SK-N-SH (cell line): ENCODE measurements at regions not wholly inside any gene's neighbourhood (a gene's known extent, or its start where the extent isn't known, plus 50 kb on each side); places are given as distances from the start of the nearest gene placed in this dataset.

ENCODE experiments used
- CTCF ChIA-PET: fragments of 300-600, 350-600 bp; formaldehyde crosslinking; extraction: SDS; loops from one replicate; lab custom pipeline; 2021; lab: Yijun Ruan, JAX
- POLR2A ChIA-PET: fragments of 350-600 bp; sonication (Branson Sonifier 250); formaldehyde crosslinking; extraction: SDS; loops from one replicate; lab custom pipeline; 2020; ENCODE audit warnings: antibody characterized with exemption, inconsistent platforms; lab: Yijun Ruan, JAX
- DNase-seq: peaks from one replicate; pipeline ENCODE4 v3.0.0; 2012
- H2AFZ ChIP-seq: fragments of 200-600 bp; sonication (generic); 2 replicates; pipeline ENCODE4 v1.8.1; 2016; ENCODE audit warnings: antibody characterized with exemption, mild to moderate bottlenecking, low read depth
- H3F3A ChIP-seq: fragments of 200-600 bp; sonication (generic); replicated peaks from 2 replicates; pipeline ENCODE3; 2016; ENCODE audit warnings: antibody characterized with exemption, mild to moderate bottlenecking; ENCODE audit not compliant: insufficient read depth
- H3K27ac ChIP-seq, 2 experiments: fragments of 200-500 bp in 1 of 2; fragments of 200-600 bp in 1 of 2; sonication (Bioruptor generic) in 1 of 2; sonication (generic), shearing (Covaris generic) in 1 of 2; 2 replicates each; pipeline versions ENCODE4 v1.5.1 to v1.6.1; 2014 to 2016; ENCODE audit warnings: low read depth in 2 of 2, inconsistent platforms in 1 of 2, low read length in 1 of 2, mild to moderate bottlenecking in 1 of 2, mixed read lengths in 1 of 2
- H3K27me3 ChIP-seq: fragments of 200-600 bp; sonication (generic), shearing (Covaris generic); 2 replicates; pipeline ENCODE4 v1.6.1; 2016; ENCODE audit warnings: mixed run types; ENCODE audit not compliant: insufficient read depth
- H3K36me3 ChIP-seq, 2 experiments: fragments of 200-500 bp in 1 of 2; fragments of 200-600 bp in 1 of 2; sonication (Bioruptor generic) in 1 of 2; sonication (generic) in 1 of 2; replicated peaks in 1 of 2; 2 replicates each; pipeline versions ENCODE3 to v1.5.1; 2014 to 2016; ENCODE audit warnings: low read length in 1 of 2, mild to moderate bottlenecking in 1 of 2; ENCODE audit not compliant: insufficient read depth in 2 of 2, control insufficient read depth in 1 of 2
- H3K4me1 ChIP-seq, 2 experiments: fragments of 200-500 bp in 1 of 2; fragments of 200-600 bp in 1 of 2; sonication (Bioruptor generic) in 1 of 2; sonication (generic), shearing (Covaris generic) in 1 of 2; 2 replicates each; pipeline versions ENCODE4 v1.5.1 to v1.6.1; 2014 to 2016; ENCODE audit warnings: low read depth in 1 of 2, low read length in 1 of 2, mixed run types in 1 of 2; ENCODE audit not compliant: insufficient read depth in 2 of 2, control insufficient read depth in 1 of 2
- H3K4me2 ChIP-seq: fragments of 200-600 bp; sonication (generic), shearing (Covaris generic); 2 replicates; pipeline ENCODE4 v1.6.1; 2017; ENCODE audit warnings: mixed run types
- H3K4me3 ChIP-seq, 2 experiments: fragments of 200-500 bp in 1 of 2; fragments of 200-600 bp in 1 of 2; sonication (Bioruptor generic) in 1 of 2; sonication (generic), shearing (Covaris generic) in 1 of 2; 2 replicates each; pipeline versions ENCODE4 v1.5.1 to v1.8.1; 2014 to 2016; ENCODE audit warnings: low read depth in 2 of 2, inconsistent platforms in 1 of 2, low read length in 1 of 2, mild to moderate bottlenecking in 1 of 2, mixed read lengths in 1 of 2, moderate library complexity in 1 of 2
- H3K79me2 ChIP-seq: fragments of 200-600 bp; sonication (generic); 2 replicates; pipeline ENCODE4 v1.8.1; 2017; ENCODE audit warnings: mild to moderate bottlenecking; ENCODE audit not compliant: insufficient read depth
- H3K9ac ChIP-seq: fragments of 200-600 bp; sonication (generic); 2 replicates; pipeline ENCODE4 v1.6.1; 2017; ENCODE audit warnings: mixed run types
- H3K9me2 ChIP-seq: fragments of 200-600 bp; sonication (generic); 2 replicates; pipeline ENCODE4 v1.6.1; 2017; ENCODE audit warnings: mixed run types
- H3K9me3 ChIP-seq: fragments of 200-600 bp; sonication (generic); 2 replicates; pipeline ENCODE4 v1.6.1; 2017; ENCODE audit warnings: mixed run types, mild to moderate bottlenecking, moderate library complexity
- H4K20me1 ChIP-seq: fragments of 200-600 bp; sonication (generic); 2 replicates; pipeline ENCODE4 v1.6.1; 2017; ENCODE audit warnings: mild to moderate bottlenecking, mixed run types; ENCODE audit not compliant: insufficient read depth
- EP300 ChIP-seq, 2 experiments: IDR thresholded peaks; 2 replicates each; pipeline versions ENCODE4 v1.4.0 to v1.6.1; 2012; ENCODE audit warnings: borderline replicate concordance in 1 of 2, low read depth in 1 of 2, low read length in 1 of 2
- EZH2phosphoT487 ChIP-seq: fragments of 200-600 bp; sonication (generic); IDR thresholded peaks from 2 replicates; pipeline ENCODE4 v1.6.1; 2017; ENCODE audit warnings: low read depth, mixed run types, mild to moderate bottlenecking, antibody characterized with exemption, moderate library complexity, borderline replicate concordance
- FOSL2 ChIP-seq: IDR thresholded peaks from 2 replicates; pipeline ENCODE4 v1.4.0; 2012; ENCODE audit warnings: low read depth, mild to moderate bottlenecking, moderate library complexity, borderline replicate concordance
- FOXM1 ChIP-seq: IDR thresholded peaks from 2 replicates; pipeline ENCODE4 v1.4.0; 2012; ENCODE audit warnings: low read depth, mild to moderate bottlenecking
- GATA2 ChIP-seq: sonication (generic); formaldehyde crosslinking; IDR thresholded peaks from 2 replicates; pipeline ENCODE4 v1.5.0; 2020; ENCODE audit warnings: mild to moderate bottlenecking, missing genetic modification reagents
- NFIC ChIP-seq: IDR thresholded peaks from 2 replicates; pipeline ENCODE4 v1.4.0; 2012; ENCODE audit warnings: borderline replicate concordance
- RAD21 ChIP-seq: IDR thresholded peaks from 2 replicates; pipeline ENCODE4 v1.6.1; 2012; ENCODE audit warnings: mild to moderate bottlenecking, low read length
- RCOR1 ChIP-seq: fragments of 150-350 bp; IDR thresholded peaks from 2 replicates; pipeline ENCODE4 v1.6.1; 2017; ENCODE audit warnings: antibody characterized with exemption, low read length
- RXRA ChIP-seq: IDR thresholded peaks from 2 replicates; pipeline ENCODE4 v1.4.0; 2012; ENCODE audit warnings: low read depth, mild to moderate bottlenecking, borderline replicate concordance
- SIN3A ChIP-seq: IDR thresholded peaks from 2 replicates; pipeline ENCODE4 v1.6.1; 2012; ENCODE audit warnings: low read depth, mild to moderate bottlenecking, low read length, moderate library complexity, borderline replicate concordance
- TEAD4 ChIP-seq: IDR thresholded peaks from 2 replicates; pipeline ENCODE4 v1.4.0; 2012; ENCODE audit warnings: mild to moderate bottlenecking, borderline replicate concordance; ENCODE audit not compliant: insufficient read depth
- YY1 ChIP-seq: IDR thresholded peaks from 2 replicates; pipeline ENCODE4 v1.4.0; 2012; ENCODE audit warnings: low read depth, mild to moderate bottlenecking
- WGBS: methylation state at CpG from one replicate; pipeline ENCODE4 v1.1.6; 2017; ENCODE audit warnings: low lambda C conversion rate; 5-methylcytosine and 5-hydroxymethylcytosine counted together
- TF ChIP-seq, protein P1 (sequence below): fragments of 200-600 bp; sonication (generic); IDR thresholded peaks from 2 replicates; pipeline ENCODE4 v1.6.1; 2017; ENCODE audit warnings: antibody characterized with exemption, mild to moderate bottlenecking, moderate library complexity
- TF ChIP-seq, protein P2 (sequence below): IDR thresholded peaks from 2 replicates; pipeline ENCODE4 v1.6.1; 2012; ENCODE audit warnings: mild to moderate bottlenecking, low read depth, low read length, moderate library complexity
- TF ChIP-seq, protein P3 (sequence below): IDR thresholded peaks from 2 replicates; pipeline ENCODE4 v1.4.0; 2012; ENCODE audit warnings: low read depth, borderline replicate concordance
- TF ChIP-seq, protein P4 (sequence below): fragments of 150-350 bp; IDR thresholded peaks from 2 replicates; pipeline ENCODE4 v1.6.1; 2017; ENCODE audit warnings: antibody characterized with exemption, low read length, low read depth, borderline replicate concordance

DNA sequence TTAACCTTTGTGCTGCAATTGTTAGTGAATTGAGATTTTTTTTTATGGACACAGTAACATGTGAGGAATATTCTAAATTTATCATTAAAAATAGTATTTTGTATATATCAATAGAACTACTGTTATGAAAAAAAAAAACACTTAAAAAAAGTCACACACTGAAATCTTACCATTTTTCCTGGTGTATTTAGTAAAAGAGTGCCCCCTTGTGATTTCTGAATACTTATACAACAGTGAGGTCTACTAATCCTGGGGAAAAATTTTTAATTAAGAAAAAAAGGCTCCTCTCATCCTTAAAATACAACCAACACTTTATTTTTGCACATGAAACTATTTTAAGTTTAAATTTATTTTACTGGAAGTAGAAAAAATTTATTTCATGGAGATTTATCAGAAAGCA lies 56.4 kb upstream of the SPOCK3 start:
- ChIA-PET POLR2A (no interaction called here), CTCF (interaction anchor here (1.5 kb wide), 1 partner anchor 270 kb away, joined by 5 read pairs; no protein-coding TSS in a partner anchor)
- Histone ChIP-seq H3K27me3 (no peaks in the 10 kb centered on the region), H3K4me1 (no peaks in the 10 kb centered on the region), H3K4me3 (no peak overlapping the region), H3K4me2 (no peak overlapping the region), H2AFZ (no peak overlapping the region), H4K20me1 (no peaks in the 10 kb centered on the region), H3K27ac (no peak overlapping the region), H3K9me2 (no peaks in the 10 kb centered on the region), H3K36me3 (no peaks in the 10 kb centered on the region), H3F3A (no peaks in the 10 kb centered on the region), H3K9ac (no peak overlapping the region), H3K79me2 (no peaks in the 10 kb centered on the region), H3K9me3 (no peaks in the 10 kb centered on the region; the same call in 1 of the 2 replicates)
- DNase-seq: peak; percentile 9
- TF ChIP-seq RAD21 (peak; percentile 56), NFIC (no peak), EP300 (IDR thresholded peaks at IDR 0.05; ENCODE audit: borderline replicate concordance in 1 of 2, low read depth in 1 of 2, low read length in 1 of 2) (no peak)
- TF ChIP-seq, protein P1, sequence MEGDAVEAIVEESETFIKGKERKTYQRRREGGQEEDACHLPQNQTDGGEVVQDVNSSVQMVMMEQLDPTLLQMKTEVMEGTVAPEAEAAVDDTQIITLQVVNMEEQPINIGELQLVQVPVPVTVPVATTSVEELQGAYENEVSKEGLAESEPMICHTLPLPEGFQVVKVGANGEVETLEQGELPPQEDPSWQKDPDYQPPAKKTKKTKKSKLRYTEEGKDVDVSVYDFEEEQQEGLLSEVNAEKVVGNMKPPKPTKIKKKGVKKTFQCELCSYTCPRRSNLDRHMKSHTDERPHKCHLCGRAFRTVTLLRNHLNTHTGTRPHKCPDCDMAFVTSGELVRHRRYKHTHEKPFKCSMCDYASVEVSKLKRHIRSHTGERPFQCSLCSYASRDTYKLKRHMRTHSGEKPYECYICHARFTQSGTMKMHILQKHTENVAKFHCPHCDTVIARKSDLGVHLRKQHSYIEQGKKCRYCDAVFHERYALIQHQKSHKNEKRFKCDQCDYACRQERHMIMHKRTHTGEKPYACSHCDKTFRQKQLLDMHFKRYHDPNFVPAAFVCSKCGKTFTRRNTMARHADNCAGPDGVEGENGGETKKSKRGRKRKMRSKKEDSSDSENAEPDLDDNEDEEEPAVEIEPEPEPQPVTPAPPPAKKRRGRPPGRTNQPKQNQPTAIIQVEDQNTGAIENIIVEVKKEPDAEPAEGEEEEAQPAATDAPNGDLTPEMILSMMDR: peak; percentile 44

DNA sequence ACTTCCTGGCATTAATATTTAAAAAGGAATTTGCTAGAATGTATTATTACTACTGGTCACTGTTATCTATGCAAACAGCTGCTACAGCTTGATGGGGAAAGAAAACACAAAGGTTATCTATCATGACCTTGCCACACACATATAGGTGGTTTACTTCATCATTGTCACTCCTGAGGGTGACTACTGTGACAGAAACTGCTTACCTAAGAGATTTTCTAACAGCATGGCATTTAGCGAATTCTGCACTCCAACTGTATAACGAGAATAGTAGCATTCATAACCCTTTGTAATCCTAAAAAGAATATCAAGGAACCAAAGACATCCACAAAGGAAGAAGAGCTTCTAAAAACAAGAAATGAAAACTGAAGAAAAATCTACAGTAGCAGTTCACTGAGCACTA lies 74.6 kb upstream of the SPOCK3 start:
- POLR2A ChIA-PET: no interaction called here
- Histone ChIP-seq H3K27me3 (no peaks in the 10 kb centered on the region), H3K9me2 (no peaks in the 10 kb centered on the region), H3K9me3 (no peaks in the 10 kb centered on the region), H3K79me2 (no peaks in the 10 kb centered on the region), H3K4me2 (no peak overlapping the region), H3K4me3 (no peak overlapping the region), H3K9ac (no peak overlapping the region), H3K4me1 (no peaks in the 10 kb centered on the region), H3F3A (no peaks in the 10 kb centered on the region), H2AFZ (no peak overlapping the region), H3K27ac (no peak overlapping the region), H4K20me1 (no peaks in the 10 kb centered on the region), H3K36me3 (no peaks in the 10 kb centered on the region)
- CTCF ChIA-PET: no interaction called here
- WGBS: 14% methylated on average over 2 of the region's 2 CpGs
- no peak for DNase-seq
- TF ChIP-seq RCOR1 (no peak), YY1 (no peak), GATA2 (no peak), FOSL2 (no peak), SIN3A (no peak), FOXM1 (no peak), RXRA (no peak), TEAD4 (no peak), EZH2phosphoT487 (no peak)
- TF ChIP-seq, protein P1: no peak
- TF ChIP-seq, protein P2, sequence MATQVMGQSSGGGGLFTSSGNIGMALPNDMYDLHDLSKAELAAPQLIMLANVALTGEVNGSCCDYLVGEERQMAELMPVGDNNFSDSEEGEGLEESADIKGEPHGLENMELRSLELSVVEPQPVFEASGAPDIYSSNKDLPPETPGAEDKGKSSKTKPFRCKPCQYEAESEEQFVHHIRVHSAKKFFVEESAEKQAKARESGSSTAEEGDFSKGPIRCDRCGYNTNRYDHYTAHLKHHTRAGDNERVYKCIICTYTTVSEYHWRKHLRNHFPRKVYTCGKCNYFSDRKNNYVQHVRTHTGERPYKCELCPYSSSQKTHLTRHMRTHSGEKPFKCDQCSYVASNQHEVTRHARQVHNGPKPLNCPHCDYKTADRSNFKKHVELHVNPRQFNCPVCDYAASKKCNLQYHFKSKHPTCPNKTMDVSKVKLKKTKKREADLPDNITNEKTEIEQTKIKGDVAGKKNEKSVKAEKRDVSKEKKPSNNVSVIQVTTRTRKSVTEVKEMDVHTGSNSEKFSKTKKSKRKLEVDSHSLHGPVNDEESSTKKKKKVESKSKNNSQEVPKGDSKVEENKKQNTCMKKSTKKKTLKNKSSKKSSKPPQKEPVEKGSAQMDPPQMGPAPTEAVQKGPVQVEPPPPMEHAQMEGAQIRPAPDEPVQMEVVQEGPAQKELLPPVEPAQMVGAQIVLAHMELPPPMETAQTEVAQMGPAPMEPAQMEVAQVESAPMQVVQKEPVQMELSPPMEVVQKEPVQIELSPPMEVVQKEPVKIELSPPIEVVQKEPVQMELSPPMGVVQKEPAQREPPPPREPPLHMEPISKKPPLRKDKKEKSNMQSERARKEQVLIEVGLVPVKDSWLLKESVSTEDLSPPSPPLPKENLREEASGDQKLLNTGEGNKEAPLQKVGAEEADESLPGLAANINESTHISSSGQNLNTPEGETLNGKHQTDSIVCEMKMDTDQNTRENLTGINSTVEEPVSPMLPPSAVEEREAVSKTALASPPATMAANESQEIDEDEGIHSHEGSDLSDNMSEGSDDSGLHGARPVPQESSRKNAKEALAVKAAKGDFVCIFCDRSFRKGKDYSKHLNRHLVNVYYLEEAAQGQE: no peak
- TF ChIP-seq, protein P3, sequence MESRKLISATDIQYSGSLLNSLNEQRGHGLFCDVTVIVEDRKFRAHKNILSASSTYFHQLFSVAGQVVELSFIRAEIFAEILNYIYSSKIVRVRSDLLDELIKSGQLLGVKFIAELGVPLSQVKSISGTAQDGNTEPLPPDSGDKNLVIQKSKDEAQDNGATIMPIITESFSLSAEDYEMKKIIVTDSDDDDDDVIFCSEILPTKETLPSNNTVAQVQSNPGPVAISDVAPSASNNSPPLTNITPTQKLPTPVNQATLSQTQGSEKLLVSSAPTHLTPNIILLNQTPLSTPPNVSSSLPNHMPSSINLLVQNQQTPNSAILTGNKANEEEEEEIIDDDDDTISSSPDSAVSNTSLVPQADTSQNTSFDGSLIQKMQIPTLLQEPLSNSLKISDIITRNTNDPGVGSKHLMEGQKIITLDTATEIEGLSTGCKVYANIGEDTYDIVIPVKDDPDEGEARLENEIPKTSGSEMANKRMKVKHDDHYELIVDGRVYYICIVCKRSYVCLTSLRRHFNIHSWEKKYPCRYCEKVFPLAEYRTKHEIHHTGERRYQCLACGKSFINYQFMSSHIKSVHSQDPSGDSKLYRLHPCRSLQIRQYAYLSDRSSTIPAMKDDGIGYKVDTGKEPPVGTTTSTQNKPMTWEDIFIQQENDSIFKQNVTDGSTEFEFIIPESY: no peak
- TF ChIP-seq, protein P4, sequence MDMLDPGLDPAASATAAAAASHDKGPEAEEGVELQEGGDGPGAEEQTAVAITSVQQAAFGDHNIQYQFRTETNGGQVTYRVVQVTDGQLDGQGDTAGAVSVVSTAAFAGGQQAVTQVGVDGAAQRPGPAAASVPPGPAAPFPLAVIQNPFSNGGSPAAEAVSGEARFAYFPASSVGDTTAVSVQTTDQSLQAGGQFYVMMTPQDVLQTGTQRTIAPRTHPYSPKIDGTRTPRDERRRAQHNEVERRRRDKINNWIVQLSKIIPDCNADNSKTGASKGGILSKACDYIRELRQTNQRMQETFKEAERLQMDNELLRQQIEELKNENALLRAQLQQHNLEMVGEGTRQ: no peak
